Mesothelial cell of epicardium (in vitro differentiated cells): ENCODE measurements at regions not wholly inside any gene's neighbourhood (a gene's known extent, or its start where the extent isn't known, plus 50 kb on each side); places are given as distances from the start of the nearest gene placed in this dataset.

Experiments
- DNase-seq, 2 experiments: peaks; one replicate each; pipeline ENCODE4 v3.0.0; 2021; ENCODE audit warnings: low spot score in 2 of 2; ENCODE audit not compliant: unreplicated experiment in 2 of 2
- H3K27ac Mint-ChIP-seq: 2 replicates; pipeline ENCODE4 v1.8.0; 2021; ENCODE audit warnings: mixed read lengths
- H3K27me3 Mint-ChIP-seq: 2 replicates; pipeline ENCODE4 v1.8.0; 2021; ENCODE audit warnings: low read depth, mixed read lengths
- H3K36me3 Mint-ChIP-seq: 2 replicates; pipeline ENCODE4 v1.8.0; 2021; ENCODE audit warnings: mixed read lengths
- H3K4me1 Mint-ChIP-seq: 2 replicates; pipeline ENCODE4 v1.8.0; 2021; ENCODE audit warnings: mixed read lengths
- H3K4me3 Mint-ChIP-seq: 2 replicates; pipeline ENCODE4 v1.8.0; 2021; ENCODE audit warnings: mild to moderate bottlenecking, moderate library complexity, mixed read lengths
- H3K9me3 Mint-ChIP-seq: 2 replicates; pipeline ENCODE4 v1.8.0; 2021; ENCODE audit warnings: mixed read lengths
- CTCF ChIP-seq: fragments of 200-600 bp; sonication (generic); IDR thresholded peaks from one replicate; pipeline ENCODE4 v1.5.0; 2021; ENCODE audit warnings: antibody characterized with exemption; ENCODE audit not compliant: unreplicated experiment

GRCh38 chr5:60514152-60514551, 185.8 kb downstream of the DEPDC1B start:
- Mint-ChIP-seq H3K9me3 (no peaks in the 10 kb centered on the region), H3K27ac (no peak overlapping the region), H3K36me3 (peaks cover 1% of the 10 kb centered on the region), H3K27me3 (no peaks in the 10 kb centered on the region), H3K4me1 (peaks cover 17% of the 10 kb centered on the region), H3K4me3 (no peak overlapping the region)
- no peak for TF ChIP-seq CTCF
- DNase-seq = no peak

GRCh38 chr5:60512117-60512516, 187.8 kb downstream of the DEPDC1B start:
- H3K36me3 Mint-ChIP-seq = no peaks in the 10 kb centered on the region
- no peak overlapping the region for H3K27ac Mint-ChIP-seq
- no peaks in the 10 kb centered on the region for H3K27me3 Mint-ChIP-seq
- DNase-seq = no peak
- peaks cover 4% of the 10 kb centered on the region for H3K9me3 Mint-ChIP-seq
- peaks cover 28% of the 10 kb centered on the region for H3K4me1 Mint-ChIP-seq
- TF ChIP-seq CTCF = no peak
- H3K4me3 Mint-ChIP-seq = no peak overlapping the region

- Mint-ChIP-seq H3K27ac (peak overlapping the region; percentile 7), H3K4me1 (peaks cover 37% of the 10 kb centered on the region), H3K9me3 (peaks cover 4% of the 10 kb centered on the region), H3K36me3 (no peaks in the 10 kb centered on the region), H3K4me3 (no peak overlapping the region), H3K27me3 (no peaks in the 10 kb centered on the region)
- TF ChIP-seq CTCF = no peak
- DNase-seq = no peak
Measured at GRCh38 chr5:60510663-60511062, 189.3 kb downstream of the DEPDC1B start.

- Mint-ChIP-seq H3K4me1 (peaks cover 43% of the 10 kb centered on the region), H3K36me3 (no peaks in the 10 kb centered on the region), H3K4me3 (no peak overlapping the region), H3K27ac (peak overlapping the region; percentile 7), H3K27me3 (no peaks in the 10 kb centered on the region), H3K9me3 (peaks cover 4% of the 10 kb centered on the region)
- DNase-seq = no peak
- no peak for TF ChIP-seq CTCF
Measured at GRCh38 chr5:60510049-60510448, 189.9 kb downstream of the DEPDC1B start.

GRCh38 chr5:60509519-60509918, 190.4 kb downstream of the DEPDC1B start:
- no peak for TF ChIP-seq CTCF
- H3K27ac Mint-ChIP-seq = peak overlapping the region; percentile 7

GRCh38 chr5:60507687-60508086, 192.3 kb downstream of the DEPDC1B start:
- Mint-ChIP-seq H3K4me1 (peaks cover 65% of the 10 kb centered on the region), H3K36me3 (no peaks in the 10 kb centered on the region), H3K27ac (peak overlapping the region; percentile 71), H3K27me3 (no peaks in the 10 kb centered on the region), H3K4me3 (no peak overlapping the region), H3K9me3 (peaks cover 4% of the 10 kb centered on the region)
- no peak for DNase-seq
- no peak for TF ChIP-seq CTCF

More at GRCh38 chr5:60509519-60509918, 190.4 kb downstream of the DEPDC1B start:
- Mint-ChIP-seq H3K9me3 (peaks cover 4% of the 10 kb centered on the region), H3K36me3 (no peaks in the 10 kb centered on the region), H3K4me1 (peaks cover 48% of the 10 kb centered on the region), H3K27me3 (no peaks in the 10 kb centered on the region), H3K4me3 (no peak overlapping the region)
- no peak for DNase-seq
